Panc1 (cell line): ENCODE measurements at regions not wholly inside any gene's neighbourhood (a gene's known extent, or its start where the extent isn't known, plus 50 kb on each side); places are given as distances from the start of the nearest gene placed in this dataset.

Source experiments
- ATAC-seq: fragments of 200-7000 bp; cut with Tn5 transposase; 2 replicates; pipeline ENCODE4 v1.9.1; 2020; ENCODE audit warnings: mild to moderate bottlenecking, moderate library complexity
- BruUV-seq: library from RNA; stranded (reverse); fragments of 400-500 nt; replicated peaks from 2 replicates; lab custom pipeline; 2021; lab: Mats Ljungman, UMichigan
- CTCF ChIA-PET: fragments of 300-600 bp; sonication (Branson Sonifier 250); formaldehyde crosslinking; loops from one replicate; lab custom pipeline; 2022; ENCODE audit warnings: antibody characterized with exemption; lab: Charles Lee
- POLR2A ChIA-PET: fragments of 300-600 bp; sonication (Branson Sonifier 250); formaldehyde crosslinking; loops from one replicate; lab custom pipeline; 2022; ENCODE audit warnings: antibody characterized with exemption; lab: Charles Lee
- DNase-seq: peaks from one replicate; pipeline ENCODE4 v3.0.0-alpha.2; 2010; ENCODE audit warnings: low read depth, low spot score
- H3K27ac ChIP-seq: 2 replicates; pipeline ENCODE4 v1.5.1; 2011; ENCODE audit warnings: mild to moderate bottlenecking, low read length, inconsistent platforms
- H3K27me3 ChIP-seq: fragments of 200-500 bp; sonication (Bioruptor generic); 2 replicates; pipeline ENCODE4 v1.6.0; 2014; ENCODE audit warnings: low read length, inconsistent platforms; ENCODE audit not compliant: control insufficient read depth, insufficient read depth
- H3K36me3 ChIP-seq: fragments of 200-500 bp; sonication (Bioruptor generic); 2 replicates; pipeline ENCODE4 v1.5.1; 2014; ENCODE audit warnings: inconsistent platforms, mild to moderate bottlenecking, low read length, moderate library complexity; ENCODE audit not compliant: control insufficient read depth, insufficient read depth
- H3K4me1 ChIP-seq: 2 replicates; pipeline ENCODE4 v1.5.1; 2011; ENCODE audit warnings: inconsistent platforms, mild to moderate bottlenecking, low read length, moderate library complexity; ENCODE audit not compliant: control insufficient read depth, insufficient read depth
- H3K4me3 ChIP-seq, 2 experiments: 2 replicates each; pipeline ENCODE4 v1.5.1; 2011 to 2012; ENCODE audit warnings: low read depth in 2 of 2, low read length in 2 of 2, mild to moderate bottlenecking in 2 of 2, inconsistent platforms in 1 of 2, moderate library complexity in 1 of 2
- H3K9me3 ChIP-seq: fragments of 200-500 bp; sonication (Bioruptor generic); 2 replicates; pipeline ENCODE4 v1.5.1; 2014; ENCODE audit warnings: low read depth, mild to moderate bottlenecking, inconsistent platforms, low read length, moderate library complexity; ENCODE audit not compliant: control insufficient read depth, insufficient read depth
- POLR2AphosphoS5 ChIP-seq: IDR thresholded peaks from 2 replicates; pipeline ENCODE4 v1.6.1; 2012; ENCODE audit warnings: mild to moderate bottlenecking, low read depth, low read length, moderate library complexity
- SIN3A ChIP-seq: IDR thresholded peaks from 2 replicates; pipeline ENCODE4 v1.6.1; 2012; ENCODE audit warnings: low read depth, mild to moderate bottlenecking, low read length, moderate library complexity, borderline replicate concordance; ENCODE audit not compliant: insufficient read depth
- TCF7L2 ChIP-seq: IDR thresholded peaks from 2 replicates; pipeline ENCODE4 v1.6.1; 2011; ENCODE audit warnings: mild to moderate bottlenecking, low read depth, low read length, inconsistent platforms
- in situ Hi-C: cut with HindIII; loops from 2 replicates; pipeline ENCODE4 v1.10.0; 2016; ENCODE audit warnings: low sequenced_read_pairs, low pct_unique_long_range_greater_than_20kb
- intact Hi-C: fragments of 100-400 bp; cut with micrococcal nuclease; formaldehyde crosslinking; loops from one replicate; pipeline ENCODE4 v1.10.0; 2022; ENCODE audit not compliant: unreplicated experiment
- TF ChIP-seq, protein P1 (sequence below), 2 experiments: IDR thresholded peaks; 2 replicates each; pipeline ENCODE4 v1.6.1; 2011 to 2012; ENCODE audit warnings: low read depth in 2 of 2, control low read depth in 1 of 2, low read length in 1 of 2, mild to moderate bottlenecking in 1 of 2, moderate library complexity in 1 of 2; ENCODE audit not compliant: insufficient read depth in 1 of 2
- TF ChIP-seq, protein P2 (sequence below): fragments of 450-650 bp; IDR thresholded peaks from 2 replicates; pipeline ENCODE4 v1.5.1; 2017; ENCODE audit warnings: mild to moderate bottlenecking

- TF ChIP-seq TCF7L2: no peak
- TF ChIP-seq, protein P1, sequence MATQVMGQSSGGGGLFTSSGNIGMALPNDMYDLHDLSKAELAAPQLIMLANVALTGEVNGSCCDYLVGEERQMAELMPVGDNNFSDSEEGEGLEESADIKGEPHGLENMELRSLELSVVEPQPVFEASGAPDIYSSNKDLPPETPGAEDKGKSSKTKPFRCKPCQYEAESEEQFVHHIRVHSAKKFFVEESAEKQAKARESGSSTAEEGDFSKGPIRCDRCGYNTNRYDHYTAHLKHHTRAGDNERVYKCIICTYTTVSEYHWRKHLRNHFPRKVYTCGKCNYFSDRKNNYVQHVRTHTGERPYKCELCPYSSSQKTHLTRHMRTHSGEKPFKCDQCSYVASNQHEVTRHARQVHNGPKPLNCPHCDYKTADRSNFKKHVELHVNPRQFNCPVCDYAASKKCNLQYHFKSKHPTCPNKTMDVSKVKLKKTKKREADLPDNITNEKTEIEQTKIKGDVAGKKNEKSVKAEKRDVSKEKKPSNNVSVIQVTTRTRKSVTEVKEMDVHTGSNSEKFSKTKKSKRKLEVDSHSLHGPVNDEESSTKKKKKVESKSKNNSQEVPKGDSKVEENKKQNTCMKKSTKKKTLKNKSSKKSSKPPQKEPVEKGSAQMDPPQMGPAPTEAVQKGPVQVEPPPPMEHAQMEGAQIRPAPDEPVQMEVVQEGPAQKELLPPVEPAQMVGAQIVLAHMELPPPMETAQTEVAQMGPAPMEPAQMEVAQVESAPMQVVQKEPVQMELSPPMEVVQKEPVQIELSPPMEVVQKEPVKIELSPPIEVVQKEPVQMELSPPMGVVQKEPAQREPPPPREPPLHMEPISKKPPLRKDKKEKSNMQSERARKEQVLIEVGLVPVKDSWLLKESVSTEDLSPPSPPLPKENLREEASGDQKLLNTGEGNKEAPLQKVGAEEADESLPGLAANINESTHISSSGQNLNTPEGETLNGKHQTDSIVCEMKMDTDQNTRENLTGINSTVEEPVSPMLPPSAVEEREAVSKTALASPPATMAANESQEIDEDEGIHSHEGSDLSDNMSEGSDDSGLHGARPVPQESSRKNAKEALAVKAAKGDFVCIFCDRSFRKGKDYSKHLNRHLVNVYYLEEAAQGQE (IDR thresholded peaks at IDR 0.05; ENCODE audit: insufficient read depth in 1 of 2, low read depth in 2 of 2, low read length in 1 of 2): no peak
- TF ChIP-seq, protein P2, sequence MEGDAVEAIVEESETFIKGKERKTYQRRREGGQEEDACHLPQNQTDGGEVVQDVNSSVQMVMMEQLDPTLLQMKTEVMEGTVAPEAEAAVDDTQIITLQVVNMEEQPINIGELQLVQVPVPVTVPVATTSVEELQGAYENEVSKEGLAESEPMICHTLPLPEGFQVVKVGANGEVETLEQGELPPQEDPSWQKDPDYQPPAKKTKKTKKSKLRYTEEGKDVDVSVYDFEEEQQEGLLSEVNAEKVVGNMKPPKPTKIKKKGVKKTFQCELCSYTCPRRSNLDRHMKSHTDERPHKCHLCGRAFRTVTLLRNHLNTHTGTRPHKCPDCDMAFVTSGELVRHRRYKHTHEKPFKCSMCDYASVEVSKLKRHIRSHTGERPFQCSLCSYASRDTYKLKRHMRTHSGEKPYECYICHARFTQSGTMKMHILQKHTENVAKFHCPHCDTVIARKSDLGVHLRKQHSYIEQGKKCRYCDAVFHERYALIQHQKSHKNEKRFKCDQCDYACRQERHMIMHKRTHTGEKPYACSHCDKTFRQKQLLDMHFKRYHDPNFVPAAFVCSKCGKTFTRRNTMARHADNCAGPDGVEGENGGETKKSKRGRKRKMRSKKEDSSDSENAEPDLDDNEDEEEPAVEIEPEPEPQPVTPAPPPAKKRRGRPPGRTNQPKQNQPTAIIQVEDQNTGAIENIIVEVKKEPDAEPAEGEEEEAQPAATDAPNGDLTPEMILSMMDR: no peak
- TF ChIP-seq SIN3A: no peak
- no peak for TF ChIP-seq POLR2AphosphoS5
- in situ Hi-C loops: no loop called here
- no peak for ATAC-seq
- BruUV-seq: no TSS peak
- DNase-seq: no peak
- no peaks in the 10 kb centered on the region for H3K9me3 ChIP-seq
- no peaks in the 10 kb centered on the region for H3K36me3 ChIP-seq
- H3K27ac ChIP-seq: no peak overlapping the region
- no peaks in the 10 kb centered on the region for H3K4me1 ChIP-seq
- H3K27me3 ChIP-seq: peaks cover 5% of the 10 kb centered on the region; the same call in 1 of the 2 replicates
- POLR2A ChIA-PET: no interaction called here
- CTCF ChIA-PET: no interaction called here
- H3K4me3 ChIP-seq: no peak overlapping the region
- intact Hi-C loops: no loop called here
Measured at GRCh38 chr15:72864681-72865080, 81.1 kb upstream of the ADPGK start.

- Histone ChIP-seq H3K4me3 (no peak overlapping the region), H3K27ac (no peak overlapping the region), H3K4me1 (no peaks in the 10 kb centered on the region), H3K27me3 (peaks cover 2% of the 10 kb centered on the region; the same call in 1 of the 2 replicates), H3K9me3 (no peaks in the 10 kb centered on the region), H3K36me3 (no peaks in the 10 kb centered on the region)
- ChIA-PET POLR2A (no interaction called here), CTCF (no interaction called here)
- TF ChIP-seq POLR2AphosphoS5 (no peak), TCF7L2 (no peak), SIN3A (no peak)
- TF ChIP-seq, protein P1 (IDR thresholded peaks at IDR 0.05; ENCODE audit: insufficient read depth in 1 of 2, low read depth in 2 of 2, low read length in 1 of 2): no peak
- TF ChIP-seq, protein P2: no peak
- BruUV-seq: no TSS peak
- ATAC-seq (no peak), DNase-seq (no peak)
- in situ Hi-C loops: no loop called here
- intact Hi-C loops: no loop called here
Measured at GRCh38 chr15:72861354-72861910, 77.9 kb upstream of the ADPGK start.
